HCT116 (cell line): ENCODE measurements at regions not wholly inside any gene's neighbourhood (a gene's known extent, or its start where the extent isn't known, plus 50 kb on each side); places are given as distances from the start of the nearest gene placed in this dataset.

Source experiments
- ATAC-seq: fragments of 200-7000 bp; cut with Tn5 transposase; 2 replicates; pipeline ENCODE4 v1.9.1; 2020; ENCODE audit warnings: mild to moderate bottlenecking, moderate library complexity
- BruUV-seq: library from RNA; stranded (reverse); fragments of 400-500 nt; replicated peaks from 2 replicates; lab custom pipeline; 2021; lab: Mats Ljungman, UMichigan
- CTCF ChIA-PET: fragments of 300-600 bp; sonication (Branson Sonifier 250); formaldehyde crosslinking; loops from one replicate; lab custom pipeline; 2021; ENCODE audit warnings: antibody characterized with exemption; lab: Charles Lee
- POLR2A ChIA-PET: fragments of 300-600, 350-600 bp; sonication (Branson Sonifier 250); formaldehyde crosslinking; loops from one replicate; lab custom pipeline; 2021; ENCODE audit warnings: antibody characterized with exemption; lab: Charles Lee
- RAD21 ChIA-PET, 2 experiments: fragments of 300-600 bp; sonication (Branson Sonifier 250); formaldehyde crosslinking; loops; one replicate each; lab custom pipeline; 2023; ENCODE audit warnings: low total read pairs in 2 of 2; ENCODE audit not compliant: uncharacterized antibody in 2 of 2, unreplicated experiment in 2 of 2, low non-redundant PET in 1 of 2; lab: Charles Lee
- DNase-seq: peaks from one replicate; pipeline ENCODE4 v3.0.0-alpha.2; 2010; ENCODE audit warnings: low read depth, low spot score
- H2AFZ ChIP-seq: fragments of 200-600 bp; shearing (Covaris generic), sonication (generic); 2 replicates; pipeline ENCODE4 v1.6.1; 2017; ENCODE audit warnings: low read depth, mixed run types, mixed read lengths, antibody characterized with exemption, low read length; ENCODE audit not compliant: poor library complexity, severe bottlenecking
- H3K27ac ChIP-seq: 2 replicates; pipeline ENCODE4 v1.5.1; 2012; ENCODE audit warnings: low read depth, low read length
- H3K27me3 ChIP-seq: fragments of 200-600 bp; sonication (generic); 2 replicates; pipeline ENCODE4 v1.6.1; 2016; ENCODE audit warnings: mixed run types, low read length, mixed read lengths; ENCODE audit not compliant: insufficient read depth
- H3K36me3 ChIP-seq, 2 experiments: fragments of 200-500 bp in 1 of 2; fragments of 200-600 bp in 1 of 2; sonication (Bioruptor generic) in 1 of 2; sonication (generic) in 1 of 2; 2 replicates each; pipeline versions ENCODE4 v1.5.1 to v1.6.1; 2014 to 2016; ENCODE audit warnings: low read length in 2 of 2, inconsistent platforms in 1 of 2, mixed read lengths in 1 of 2, mixed run types in 1 of 2; ENCODE audit not compliant: insufficient read depth in 2 of 2, control insufficient read depth in 1 of 2
- H3K4me1 ChIP-seq, 2 experiments: fragments of 200-600 bp in 1 of 2; sonication (generic) in 1 of 2; 2 replicates each; pipeline versions ENCODE4 v1.5.1 to v1.6.1; 2012 to 2017; ENCODE audit warnings: low read length in 2 of 2, inconsistent platforms in 1 of 2, mild to moderate bottlenecking in 1 of 2, mixed read lengths in 1 of 2, mixed run types in 1 of 2, moderate library complexity in 1 of 2; ENCODE audit not compliant: insufficient read depth in 2 of 2, control insufficient read depth in 1 of 2
- H3K4me2 ChIP-seq: fragments of 200-600 bp; sonication (generic); 2 replicates; pipeline ENCODE4 v1.6.1; 2017; ENCODE audit warnings: mixed run types, low read length, mixed read lengths
- H3K4me3 ChIP-seq, 2 experiments: fragments of 200-600 bp in 1 of 2; sonication (generic) in 1 of 2; replicated peaks in 1 of 2; 2 replicates each; pipeline ENCODE4 v1.5.1; 2011 to 2016; ENCODE audit warnings: low read length in 2 of 2, control low read depth in 1 of 2, low read depth in 1 of 2, mild to moderate bottlenecking in 1 of 2, mixed read lengths in 1 of 2, mixed run types in 1 of 2
- H3K79me2 ChIP-seq: fragments of 200-600 bp; sonication (generic); 2 replicates; pipeline ENCODE4 v1.6.1; 2017; ENCODE audit warnings: mild to moderate bottlenecking, mixed run types, low read length, moderate library complexity, mixed read lengths; ENCODE audit not compliant: insufficient read depth
- H3K9ac ChIP-seq: fragments of 200-600 bp; sonication (generic); 2 replicates; pipeline ENCODE4 v1.6.1; 2016; ENCODE audit warnings: low read length, mixed read lengths
- H3K9me2 ChIP-seq: fragments of 200-600 bp; sonication (generic), shearing (Covaris generic); 2 replicates; pipeline ENCODE4 v1.6.1; 2017; ENCODE audit warnings: mixed run types, mild to moderate bottlenecking, moderate library complexity; ENCODE audit not compliant: insufficient read depth
- H3K9me3 ChIP-seq, 2 experiments: fragments of 200-500 bp in 1 of 2; fragments of 200-600 bp in 1 of 2; sonication (Bioruptor generic) in 1 of 2; sonication (generic) in 1 of 2; 2 replicates each; pipeline ENCODE4 v1.6.1; 2014 to 2017; ENCODE audit warnings: low read length in 2 of 2, mixed read lengths in 2 of 2, inconsistent platforms in 1 of 2, low read depth in 1 of 2, mild to moderate bottlenecking in 1 of 2, mixed run types in 1 of 2, moderate library complexity in 1 of 2; ENCODE audit not compliant: control insufficient read depth in 1 of 2, insufficient read depth in 1 of 2
- H4K20me1 ChIP-seq: fragments of 200-600 bp; sonication (generic), shearing (Covaris generic); 2 replicates; pipeline ENCODE4 v1.6.1; 2017; ENCODE audit warnings: mixed run types, mild to moderate bottlenecking, moderate library complexity; ENCODE audit not compliant: insufficient read depth
- CBX3 ChIP-seq: IDR thresholded peaks from 2 replicates; pipeline ENCODE4 v1.6.1; 2012; ENCODE audit warnings: low read depth
- CEBPB ChIP-seq: IDR thresholded peaks from 2 replicates; pipeline ENCODE4 v1.6.1; 2012; ENCODE audit warnings: low read depth
- ELF1 ChIP-seq: IDR thresholded peaks from 2 replicates; pipeline ENCODE4 v1.6.1; 2012; ENCODE audit warnings: low read depth, borderline replicate concordance
- EZH2 ChIP-seq: fragments of 200-600 bp; sonication (generic); IDR thresholded peaks from 2 replicates; pipeline ENCODE4 v1.6.1; 2017; ENCODE audit warnings: antibody characterized with exemption, mixed run types
- FOSL1 ChIP-seq: IDR thresholded peaks from 2 replicates; pipeline ENCODE4 v1.6.1; 2012; ENCODE audit warnings: low read depth
- POLR2A ChIP-seq: IDR thresholded peaks from 2 replicates; pipeline ENCODE4 v1.7.0; 2011; ENCODE audit warnings: borderline replicate concordance; ENCODE audit not compliant: insufficient read depth, insufficient read length; ENCODE audit errors: extremely low read depth
- POLR2AphosphoS5 ChIP-seq: IDR thresholded peaks from 2 replicates; pipeline ENCODE4 v1.6.1; 2011; ENCODE audit warnings: mild to moderate bottlenecking, low read depth, low read length, moderate library complexity
- SIN3A ChIP-seq: IDR thresholded peaks from 2 replicates; pipeline ENCODE4 v1.6.1; 2012; ENCODE audit warnings: low read depth
- SRF ChIP-seq: IDR thresholded peaks from 2 replicates; pipeline ENCODE4 v1.6.1; 2012; ENCODE audit warnings: low read depth
- TCF7L2 ChIP-seq: IDR thresholded peaks from 2 replicates; pipeline ENCODE4 v1.7.0; 2011; ENCODE audit warnings: borderline replicate concordance, inconsistent platforms; ENCODE audit not compliant: insufficient read depth, insufficient read length; ENCODE audit errors: extremely low read depth
- ZFX ChIP-seq: fragments of 450-650 bp; IDR thresholded peaks from 2 replicates; pipeline ENCODE4 v1.6.1; 2017
- ZNF274 ChIP-seq: fragments of 200-500 bp; sonication (Bioruptor generic); IDR thresholded peaks from 2 replicates; pipeline ENCODE4 v1.6.1; 2014; ENCODE audit warnings: mild to moderate bottlenecking, low read depth, low read length, inconsistent platforms
- intact Hi-C: fragments of 100-400 bp; cut with micrococcal nuclease; formaldehyde crosslinking; loops from 2 replicates; pipeline ENCODE4 v1.10.0; 2022
- TF ChIP-seq, protein P1 (sequence below): IDR thresholded peaks from 2 replicates; pipeline ENCODE4 v1.6.1; 2012
- TF ChIP-seq, protein P2 (sequence below): IDR thresholded peaks from 2 replicates; pipeline ENCODE4 v1.6.1; 2011; ENCODE audit warnings: mild to moderate bottlenecking, low read length, moderate library complexity; ENCODE audit not compliant: insufficient replicate concordance; ENCODE audit errors: extremely low read depth
- TF ChIP-seq, protein P3 (sequence below), 3 experiments: fragments of 200-600 bp in 1 of 3; sonication (generic) in 1 of 3; IDR thresholded peaks in 2 of 3; conservative IDR thresholded peaks in 1 of 3; 2 replicates each; pipeline ENCODE4 v1.5.1; 2012 to 2017; ENCODE audit warnings: low read depth in 2 of 3, low read length in 2 of 3, antibody characterized with exemption in 1 of 3, borderline replicate concordance in 1 of 3, control low read depth in 1 of 3, mild to moderate bottlenecking in 1 of 3, mixed read lengths in 1 of 3, mixed run types in 1 of 3, moderate library complexity in 1 of 3; ENCODE audit not compliant: insufficient read depth in 1 of 3
- TF ChIP-seq, protein P4 (sequence below): IDR thresholded peaks from 2 replicates; pipeline ENCODE4 v1.6.1; 2012
- TF ChIP-seq, protein P5 (sequence below): IDR thresholded peaks from 2 replicates; pipeline ENCODE4 v1.6.1; 2012; ENCODE audit warnings: low read depth

DNA sequence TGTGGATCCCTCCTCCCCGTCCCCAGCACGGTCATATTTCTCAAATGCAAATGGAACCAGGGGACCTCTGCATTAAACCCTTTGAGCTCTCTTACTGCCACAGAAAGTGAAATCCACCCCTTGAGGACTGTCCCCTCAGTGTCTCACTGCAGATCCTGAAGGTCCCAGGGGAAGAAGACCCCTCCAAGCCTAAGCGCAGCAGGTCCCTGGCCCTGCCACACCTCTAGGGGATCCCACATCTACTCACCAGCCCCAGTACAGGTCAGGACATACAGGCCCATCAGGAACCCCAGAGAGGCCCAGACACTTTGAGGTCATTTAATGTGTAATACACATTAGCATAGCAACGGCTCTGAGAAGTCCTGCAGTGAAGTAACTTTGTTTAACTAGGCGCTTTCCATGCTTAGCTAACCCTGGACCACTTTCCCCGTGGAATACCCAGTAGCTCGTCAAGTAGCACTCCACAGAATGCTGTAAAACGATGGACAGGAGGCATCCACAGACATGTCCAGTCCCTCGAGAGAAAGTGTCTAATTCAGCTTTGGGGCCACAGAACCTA lies 54.7 kb upstream of the ALDH1B1 start:
- Histone ChIP-seq H3K9me2 (no peaks in the 10 kb centered on the region), H3K9ac (no peak overlapping the region), H3K27ac (no peak overlapping the region), H4K20me1 (no peaks in the 10 kb centered on the region), H3K4me3 (no peak overlapping the region), H3K9me3 (no peaks in the 10 kb centered on the region), H3K4me1 (peaks cover 0 to 15% of the 10 kb centered on the region in 2 experiments; a peak in 2 of 4 replicates), H3K36me3 (no peaks in the 10 kb centered on the region), H3K27me3 (no peaks in the 10 kb centered on the region), H2AFZ (no peak overlapping the region), H3K4me2 (no peak overlapping the region), H3K79me2 (no peaks in the 10 kb centered on the region)
- BruUV-seq, result no TSS peak
- intact Hi-C loops, result no loop called here
- DNase-seq (no peak), ATAC-seq (no peak)
- CTCF ChIA-PET, result no interaction called here
- POLR2A ChIA-PET, result no interaction called here
- RAD21 ChIA-PET, result no interaction called here
- no peak for TF ChIP-seq CBX3
- no peak for TF ChIP-seq TCF7L2
- no peak for TF ChIP-seq SRF
- TF ChIP-seq, protein P1, sequence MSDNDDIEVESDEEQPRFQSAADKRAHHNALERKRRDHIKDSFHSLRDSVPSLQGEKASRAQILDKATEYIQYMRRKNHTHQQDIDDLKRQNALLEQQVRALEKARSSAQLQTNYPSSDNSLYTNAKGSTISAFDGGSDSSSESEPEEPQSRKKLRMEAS, result no peak
- TF ChIP-seq, protein P2, sequence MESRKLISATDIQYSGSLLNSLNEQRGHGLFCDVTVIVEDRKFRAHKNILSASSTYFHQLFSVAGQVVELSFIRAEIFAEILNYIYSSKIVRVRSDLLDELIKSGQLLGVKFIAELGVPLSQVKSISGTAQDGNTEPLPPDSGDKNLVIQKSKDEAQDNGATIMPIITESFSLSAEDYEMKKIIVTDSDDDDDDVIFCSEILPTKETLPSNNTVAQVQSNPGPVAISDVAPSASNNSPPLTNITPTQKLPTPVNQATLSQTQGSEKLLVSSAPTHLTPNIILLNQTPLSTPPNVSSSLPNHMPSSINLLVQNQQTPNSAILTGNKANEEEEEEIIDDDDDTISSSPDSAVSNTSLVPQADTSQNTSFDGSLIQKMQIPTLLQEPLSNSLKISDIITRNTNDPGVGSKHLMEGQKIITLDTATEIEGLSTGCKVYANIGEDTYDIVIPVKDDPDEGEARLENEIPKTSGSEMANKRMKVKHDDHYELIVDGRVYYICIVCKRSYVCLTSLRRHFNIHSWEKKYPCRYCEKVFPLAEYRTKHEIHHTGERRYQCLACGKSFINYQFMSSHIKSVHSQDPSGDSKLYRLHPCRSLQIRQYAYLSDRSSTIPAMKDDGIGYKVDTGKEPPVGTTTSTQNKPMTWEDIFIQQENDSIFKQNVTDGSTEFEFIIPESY, result no peak
- no peak for TF ChIP-seq POLR2AphosphoS5
- no peak for TF ChIP-seq EZH2
- TF ChIP-seq, protein P3, sequence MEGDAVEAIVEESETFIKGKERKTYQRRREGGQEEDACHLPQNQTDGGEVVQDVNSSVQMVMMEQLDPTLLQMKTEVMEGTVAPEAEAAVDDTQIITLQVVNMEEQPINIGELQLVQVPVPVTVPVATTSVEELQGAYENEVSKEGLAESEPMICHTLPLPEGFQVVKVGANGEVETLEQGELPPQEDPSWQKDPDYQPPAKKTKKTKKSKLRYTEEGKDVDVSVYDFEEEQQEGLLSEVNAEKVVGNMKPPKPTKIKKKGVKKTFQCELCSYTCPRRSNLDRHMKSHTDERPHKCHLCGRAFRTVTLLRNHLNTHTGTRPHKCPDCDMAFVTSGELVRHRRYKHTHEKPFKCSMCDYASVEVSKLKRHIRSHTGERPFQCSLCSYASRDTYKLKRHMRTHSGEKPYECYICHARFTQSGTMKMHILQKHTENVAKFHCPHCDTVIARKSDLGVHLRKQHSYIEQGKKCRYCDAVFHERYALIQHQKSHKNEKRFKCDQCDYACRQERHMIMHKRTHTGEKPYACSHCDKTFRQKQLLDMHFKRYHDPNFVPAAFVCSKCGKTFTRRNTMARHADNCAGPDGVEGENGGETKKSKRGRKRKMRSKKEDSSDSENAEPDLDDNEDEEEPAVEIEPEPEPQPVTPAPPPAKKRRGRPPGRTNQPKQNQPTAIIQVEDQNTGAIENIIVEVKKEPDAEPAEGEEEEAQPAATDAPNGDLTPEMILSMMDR (IDR thresholded peaks at IDR 0.05 in 2 of 3, conservative IDR thresholded peaks at IDR 0.05 in 1 of 3; ENCODE audit: borderline replicate concordance in 1 of 3, insufficient read depth in 1 of 3, low read depth in 2 of 3, low read length in 2 of 3), result no peak
- TF ChIP-seq SIN3A, result no peak
- TF ChIP-seq, protein P4, sequence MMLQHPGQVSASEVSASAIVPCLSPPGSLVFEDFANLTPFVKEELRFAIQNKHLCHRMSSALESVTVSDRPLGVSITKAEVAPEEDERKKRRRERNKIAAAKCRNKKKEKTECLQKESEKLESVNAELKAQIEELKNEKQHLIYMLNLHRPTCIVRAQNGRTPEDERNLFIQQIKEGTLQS, result no peak
- TF ChIP-seq, protein P5, sequence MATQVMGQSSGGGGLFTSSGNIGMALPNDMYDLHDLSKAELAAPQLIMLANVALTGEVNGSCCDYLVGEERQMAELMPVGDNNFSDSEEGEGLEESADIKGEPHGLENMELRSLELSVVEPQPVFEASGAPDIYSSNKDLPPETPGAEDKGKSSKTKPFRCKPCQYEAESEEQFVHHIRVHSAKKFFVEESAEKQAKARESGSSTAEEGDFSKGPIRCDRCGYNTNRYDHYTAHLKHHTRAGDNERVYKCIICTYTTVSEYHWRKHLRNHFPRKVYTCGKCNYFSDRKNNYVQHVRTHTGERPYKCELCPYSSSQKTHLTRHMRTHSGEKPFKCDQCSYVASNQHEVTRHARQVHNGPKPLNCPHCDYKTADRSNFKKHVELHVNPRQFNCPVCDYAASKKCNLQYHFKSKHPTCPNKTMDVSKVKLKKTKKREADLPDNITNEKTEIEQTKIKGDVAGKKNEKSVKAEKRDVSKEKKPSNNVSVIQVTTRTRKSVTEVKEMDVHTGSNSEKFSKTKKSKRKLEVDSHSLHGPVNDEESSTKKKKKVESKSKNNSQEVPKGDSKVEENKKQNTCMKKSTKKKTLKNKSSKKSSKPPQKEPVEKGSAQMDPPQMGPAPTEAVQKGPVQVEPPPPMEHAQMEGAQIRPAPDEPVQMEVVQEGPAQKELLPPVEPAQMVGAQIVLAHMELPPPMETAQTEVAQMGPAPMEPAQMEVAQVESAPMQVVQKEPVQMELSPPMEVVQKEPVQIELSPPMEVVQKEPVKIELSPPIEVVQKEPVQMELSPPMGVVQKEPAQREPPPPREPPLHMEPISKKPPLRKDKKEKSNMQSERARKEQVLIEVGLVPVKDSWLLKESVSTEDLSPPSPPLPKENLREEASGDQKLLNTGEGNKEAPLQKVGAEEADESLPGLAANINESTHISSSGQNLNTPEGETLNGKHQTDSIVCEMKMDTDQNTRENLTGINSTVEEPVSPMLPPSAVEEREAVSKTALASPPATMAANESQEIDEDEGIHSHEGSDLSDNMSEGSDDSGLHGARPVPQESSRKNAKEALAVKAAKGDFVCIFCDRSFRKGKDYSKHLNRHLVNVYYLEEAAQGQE, result no peak
- no peak for TF ChIP-seq FOSL1
- TF ChIP-seq ZFX, result no peak
- TF ChIP-seq POLR2A, result no peak
- no peak for TF ChIP-seq CEBPB
- TF ChIP-seq ELF1, result no peak
- TF ChIP-seq ZNF274, result no peak
